GM12892 (cell line): ENCODE measurements at regions not wholly inside any gene's neighbourhood (a gene's known extent, or its start where the extent isn't known, plus 50 kb on each side); places are given as distances from the start of the nearest gene placed in this dataset.

Source experiments
- POLR2A ChIP-seq: IDR thresholded peaks from 2 replicates; pipeline ENCODE4 v1.6.1; 2011; ENCODE audit warnings: low read depth, low read length, control low read depth
- POLR2AphosphoS5 ChIP-seq: IDR thresholded peaks from 2 replicates; pipeline ENCODE4 v1.6.1; 2011; ENCODE audit warnings: low read depth, low read length, control low read depth

GRCh38 chr1:195773931-195774330, 834.3 kb downstream of the KCNT2 start:
- no peak for TF ChIP-seq POLR2AphosphoS5
- no peak for TF ChIP-seq POLR2A
